Psoas muscle (tissue), 7 donors: ENCODE measurements at regions not wholly inside any gene's neighbourhood (a gene's known extent, or its start where the extent isn't known, plus 50 kb on each side); places are given as distances from the start of the nearest gene placed in this dataset.

Experiments used
- ATAC-seq, 4 donors: fragments of 200-7000 bp; cut with Tn5 transposase; one replicate each; pipeline ENCODE4 v1.9.1; 2020; ENCODE audit warnings: moderate library complexity in 3 of 4, mild to moderate bottlenecking in 2 of 4
- DNase-seq, 2 donors: peaks; one replicate each; pipeline ENCODE4 v3.0.0-alpha.2; 2020
- H3K27ac ChIP-seq: fragments of 200-600 bp; one replicate; pipeline ENCODE4 v1.8.0; 2022
- H3K27me3 ChIP-seq, 3 donors: fragments of 200-600 bp in 1 of 3; one replicate each; pipeline versions ENCODE4 v1.6.1 to v1.8.0; 2013 to 2022; ENCODE audit warnings: low read length in 2 of 3, mild to moderate bottlenecking in 2 of 3, moderate library complexity in 1 of 3; ENCODE audit not compliant: insufficient read depth in 3 of 3
- H3K36me3 ChIP-seq, 2 donors: fragments of 200-600 bp in 1 of 2; one replicate each; pipeline versions ENCODE4 v1.6.1 to v1.8.0; 2013 to 2022; ENCODE audit warnings: low read depth in 1 of 2, mild to moderate bottlenecking in 1 of 2, moderate library complexity in 1 of 2; ENCODE audit not compliant: insufficient read depth in 1 of 2
- H3K4me1 ChIP-seq: fragments of 200-600 bp; one replicate; pipeline ENCODE4 v1.8.0; 2022
- H3K4me3 ChIP-seq: fragments of 200-600 bp; one replicate; pipeline ENCODE4 v1.8.0; 2022; ENCODE audit warnings: mild to moderate bottlenecking
- H3K9me3 ChIP-seq: fragments of 200-600 bp; one replicate; pipeline ENCODE4 v1.8.0; 2022
- CTCF ChIP-seq: fragments of 200-600 bp; IDR thresholded peaks from one replicate; pipeline ENCODE4 v1.8.0; 2022; ENCODE audit warnings: antibody characterized with exemption
- whole genome bisulfite sequencing, 3 donors: extraction: QIAGEN DNeasy Blood & Tissue Kit; methylation state at CpG; one replicate each; pipeline versions ENCODE4 v1.1.6 to v1.1.7; 2013; 5-methylcytosine and 5-hydroxymethylcytosine counted together
- intact Hi-C, 2 donors: fragments of 100-400 bp; cut with DNase I; formaldehyde crosslinking; loops; one replicate each; pipeline versions ENCODE4 v1.11.0 to v1.14.2; 2022
- donor health status: healthy with polysubstance abuse.
- donor health status: DM: no; HTN: no; CAD: no; lungs with moderate emphysema.
- donor health status: Bipolar disorder and iron deficiency.
- donor health status: healthy.
- donor health status: DM: yes; HTN: yes; CAD: no.
- donor health status: DM: no; HTN: no; CAD: no.
- donor health status: DM: yes; HTN: yes; CAD: no.

GRCh38 chr6:139577124-139577762, 202.8 kb upstream of the CITED2 start:
- intact Hi-C loops = no loop called here
- H3K4me1 ChIP-seq = peaks cover 9% of the 10 kb centered on the region
- ATAC-seq (no peak), DNase-seq (no peak)
- no peak for TF ChIP-seq CTCF
- H3K27me3 ChIP-seq = no peaks in the 10 kb centered on the region
- H3K4me3 ChIP-seq = no peak overlapping the region
- no peaks in the 10 kb centered on the region for H3K36me3 ChIP-seq
- no peak overlapping the region for H3K27ac ChIP-seq
- no peaks in the 10 kb centered on the region for H3K9me3 ChIP-seq
- 53 to 72% (median 54%) methylated on average over 5 of the region's 5 CpGs for WGBS, 3 donors

DNA sequence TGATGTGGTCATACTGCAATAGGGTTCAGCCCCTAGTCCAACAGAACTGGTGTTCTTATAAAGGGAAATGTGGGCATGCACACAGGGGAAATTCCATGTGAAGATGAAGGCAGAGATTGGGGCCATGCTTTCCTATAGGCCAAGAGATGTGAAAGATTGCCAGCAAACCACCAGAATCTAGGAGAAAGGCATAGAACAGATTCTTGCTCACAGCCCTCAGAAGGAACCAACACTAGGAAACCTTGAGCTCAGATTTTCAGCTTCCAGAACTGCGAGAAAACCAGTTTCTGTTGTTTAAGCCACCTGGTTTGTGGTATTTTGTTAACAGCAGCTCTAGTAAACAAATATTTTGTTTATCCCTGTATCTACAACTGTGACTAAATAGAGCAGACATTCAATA, 197.6 kb upstream of the CITED2 start:
- no peaks in the 10 kb centered on the region for H3K27me3 ChIP-seq
- no peaks in the 10 kb centered on the region for H3K9me3 ChIP-seq
- no peak overlapping the region for H3K27ac ChIP-seq
- H3K4me1 ChIP-seq = no peaks in the 10 kb centered on the region
- ATAC-seq = no peak
- TF ChIP-seq CTCF = no peak
- H3K36me3 ChIP-seq = no peaks in the 10 kb centered on the region
- no peak for DNase-seq
- intact Hi-C loops = no loop called here
- WGBS, 3 donors = 97 to 100% (median 97%) methylated on average over 1 of the region's 1 CpG
- no peak overlapping the region for H3K4me3 ChIP-seq

GRCh38 chr6:139570166-139570565, 195.7 kb upstream of the CITED2 start:
- DNase-seq (no peak), ATAC-seq (no peak)
- H3K27me3 ChIP-seq = no peaks in the 10 kb centered on the region
- H3K36me3 ChIP-seq = no peaks in the 10 kb centered on the region
- H3K9me3 ChIP-seq = no peaks in the 10 kb centered on the region
- no peak for TF ChIP-seq CTCF
- no peak overlapping the region for H3K4me3 ChIP-seq
- no peak overlapping the region for H3K27ac ChIP-seq
- intact Hi-C loops = no loop called here
- WGBS, 3 donors = 64 to 76% (median 69%) methylated on average over 3 of the region's 3 CpGs
- H3K4me1 ChIP-seq = no peaks in the 10 kb centered on the region

GRCh38 chr6:139569566-139569965, 195.1 kb upstream of the CITED2 start:
- Histone ChIP-seq H3K4me3 (no peak overlapping the region), H3K4me1 (no peaks in the 10 kb centered on the region), H3K27ac (no peak overlapping the region), H3K27me3 (no peaks in the 10 kb centered on the region), H3K9me3 (no peaks in the 10 kb centered on the region), H3K36me3 (no peaks in the 10 kb centered on the region)
- ATAC-seq (no peak), DNase-seq (no peak)
- no peak for TF ChIP-seq CTCF
- WGBS, 3 donors = 88 to 90% (median 89%) methylated on average over 4 of the region's 4 CpGs
- intact Hi-C loops = no loop called here

DNA sequence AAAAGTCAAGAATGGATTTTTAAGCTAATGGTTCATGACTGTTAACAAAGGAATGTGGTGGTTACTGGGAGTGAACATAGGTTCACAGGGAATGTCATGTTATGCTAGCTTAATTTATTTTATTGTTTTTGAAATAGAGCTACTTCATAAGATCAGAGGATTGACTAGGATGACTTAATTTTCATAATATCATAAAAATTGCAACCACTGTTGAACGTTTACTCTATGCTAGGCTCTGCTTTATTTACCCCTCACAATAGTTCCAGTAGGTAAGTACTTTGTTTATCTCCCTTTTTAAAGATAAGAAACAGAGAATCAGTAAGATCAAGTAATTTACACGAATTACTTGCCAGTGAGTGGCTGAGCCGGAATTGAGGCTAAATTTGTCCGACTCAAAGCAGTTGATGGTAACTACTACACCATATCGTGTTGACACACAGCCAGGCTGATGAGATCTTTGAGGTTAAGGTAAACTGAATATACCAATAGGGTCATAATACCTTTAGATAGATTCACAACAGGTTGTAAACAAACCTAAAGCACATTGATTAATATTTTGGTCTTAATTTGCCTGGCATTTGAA, 194.6 kb upstream of the CITED2 start:
- TF ChIP-seq CTCF = no peak
- H3K4me1 ChIP-seq = no peaks in the 10 kb centered on the region
- no peak overlapping the region for H3K27ac ChIP-seq
- no peaks in the 10 kb centered on the region for H3K9me3 ChIP-seq
- intact Hi-C loops = no loop called here
- no peak overlapping the region for H3K4me3 ChIP-seq
- no peaks in the 10 kb centered on the region for H3K36me3 ChIP-seq
- 80 to 87% (median 81%) methylated on average over 5 of the region's 5 CpGs for WGBS, 3 donors
- no peak for ATAC-seq
- H3K27me3 ChIP-seq = no peaks in the 10 kb centered on the region
- no peak for DNase-seq
